ENCODE measurements at regions not wholly inside any gene's neighbourhood (a gene's known extent, or its start where the extent isn't known, plus 50 kb on each side); places are given as distances from the start of the nearest gene placed in this dataset.

GRCh38 chr9:28025186-28025585, 451.9 kb upstream of the C9orf72 start:
- WGBS (ENCODE audit: insufficient coverage, low coverage, low lambda C conversion rate, missing lambda C conversion rate), result 57% methylated on average over 2 of the region's 2 CpGs
- H3K27me3 ChIP-seq, result no peaks in the 10 kb centered on the region
- H3K4me1 ChIP-seq, result no peaks in the 10 kb centered on the region
- intact Hi-C loops (cut with DNase I), result loop anchor here in 1 of 2 donors (10.0 kb wide), 1 partner anchor 60 kb away; no protein-coding TSS in a partner anchor
- ATAC-seq (no peak), DNase-seq (no peak)
- no peak overlapping the region for H3K27ac ChIP-seq
- H3K9me3 ChIP-seq, result no peaks in the 10 kb centered on the region
- TF ChIP-seq POLR2A (IDR thresholded peaks at IDR 0.05) (no peak), CTCF (IDR thresholded peaks at IDR 0.05) (no peak)
- no peak overlapping the region for H3K4me3 ChIP-seq
- H3K36me3 ChIP-seq, result no peaks in the 10 kb centered on the region

GRCh38 chr9:28031521-28032267, 458.4 kb upstream of the C9orf72 start:
- H3K27me3 ChIP-seq, result no peaks in the 10 kb centered on the region
- TF ChIP-seq POLR2A (IDR thresholded peaks at IDR 0.05) (no peak), CTCF (IDR thresholded peaks at IDR 0.05) (no peak)
- DNase-seq (no peak), ATAC-seq (no peak)
- no peaks in the 10 kb centered on the region for H3K9me3 ChIP-seq
- no peaks in the 10 kb centered on the region for H3K36me3 ChIP-seq
- H3K4me3 ChIP-seq, result no peak overlapping the region
- WGBS (ENCODE audit: insufficient coverage, low coverage, low lambda C conversion rate, missing lambda C conversion rate), result 45% methylated on average over 5 of the region's 5 CpGs
- H3K4me1 ChIP-seq, result no peaks in the 10 kb centered on the region
- intact Hi-C loops (cut with DNase I), result no loop called here
- H3K27ac ChIP-seq, result no peak overlapping the region

GRCh38 chr9:28032268-28032590, 458.9 kb upstream of the C9orf72 start:
- Histone ChIP-seq H3K27me3 (no peaks in the 10 kb centered on the region), H3K27ac (no peak overlapping the region), H3K4me3 (no peak overlapping the region), H3K4me1 (no peaks in the 10 kb centered on the region), H3K36me3 (no peaks in the 10 kb centered on the region), H3K9me3 (no peaks in the 10 kb centered on the region)
- 85% methylated on average over 2 of the region's 2 CpGs for WGBS (ENCODE audit: insufficient coverage, low coverage, low lambda C conversion rate, missing lambda C conversion rate)
- TF ChIP-seq POLR2A (IDR thresholded peaks at IDR 0.05) (no peak), CTCF (IDR thresholded peaks at IDR 0.05) (no peak)
- DNase-seq (no peak), ATAC-seq (no peak)
- intact Hi-C loops (cut with DNase I), result no loop called here

GRCh38 chr9:28034242-28034641, 461.0 kb upstream of the C9orf72 start:
- Histone ChIP-seq H3K36me3 (no peaks in the 10 kb centered on the region), H3K27ac (no peak overlapping the region), H3K4me1 (no peaks in the 10 kb centered on the region), H3K4me3 (no peak overlapping the region), H3K27me3 (no peaks in the 10 kb centered on the region), H3K9me3 (no peaks in the 10 kb centered on the region)
- intact Hi-C loops (cut with DNase I), result no loop called here
- TF ChIP-seq POLR2A (IDR thresholded peaks at IDR 0.05) (no peak), CTCF (IDR thresholded peaks at IDR 0.05) (no peak)
- no peak for ATAC-seq
- no peak for DNase-seq
- 43% methylated on average over 6 of the region's 6 CpGs for WGBS (ENCODE audit: insufficient coverage, low coverage, low lambda C conversion rate, missing lambda C conversion rate)

All from right lobe of liver (tissue), 6 donors.